SU-DHL-6 (cell line): ENCODE measurements at regions not wholly inside any gene's neighbourhood (a gene's known extent, or its start where the extent isn't known, plus 50 kb on each side); places are given as distances from the start of the nearest gene placed in this dataset.
"Not testable (repeated sequence)": the region's sequence is repeated elsewhere in the genome, so short reads cannot be mapped to it uniquely, and the experiment has no call there.

Experiments
- H2AFZ ChIP-seq: fragments of 200-600 bp; sonication (generic); 2 replicates; pipeline ENCODE4 v1.6.1; 2014; ENCODE audit warnings: low read depth, mild to moderate bottlenecking, moderate library complexity, mixed read lengths, antibody characterized with exemption, low read length; ENCODE audit not compliant: severe bottlenecking
- H3F3A ChIP-seq: fragments of 200-600 bp; shearing (Covaris generic); 2 replicates; pipeline ENCODE4 v1.6.0; 2016; ENCODE audit warnings: antibody characterized with exemption, mild to moderate bottlenecking; ENCODE audit not compliant: insufficient read depth
- H3K27ac ChIP-seq: fragments of 200-600 bp; sonication (generic); 2 replicates; pipeline ENCODE4 v1.5.1; 2016; ENCODE audit warnings: low read depth, mild to moderate bottlenecking, low read length, moderate library complexity, mixed read lengths
- H3K27me3 ChIP-seq: fragments of 200-600 bp; sonication (generic), shearing (Covaris generic); 2 replicates; pipeline ENCODE4 v1.6.0; 2014; ENCODE audit warnings: mild to moderate bottlenecking, low read length
- H3K36me3 ChIP-seq: fragments of 200-600 bp; sonication (generic); 2 replicates; pipeline ENCODE4 v1.6.1; 2014; ENCODE audit warnings: mild to moderate bottlenecking, low read length, mixed read lengths
- H3K4me2 ChIP-seq: fragments of 300-600, 200-600 bp; shearing (Covaris generic), sonication (generic); 2 replicates; pipeline ENCODE4 v1.6.0; 2014; ENCODE audit warnings: low read length, low read depth, mild to moderate bottlenecking; ENCODE audit not compliant: poor library complexity, severe bottlenecking
- H3K4me3 ChIP-seq: fragments of 200-600 bp; sonication (generic); 2 replicates; pipeline ENCODE4 v1.5.1; 2014; ENCODE audit warnings: antibody characterized with exemption, low read length, mild to moderate bottlenecking, mixed read lengths; ENCODE audit not compliant: insufficient read depth, poor library complexity, severe bottlenecking
- H3K79me2 ChIP-seq: fragments of 200-600 bp; sonication (generic); 2 replicates; pipeline ENCODE4 v1.6.1; 2014; ENCODE audit warnings: mild to moderate bottlenecking, low read length, moderate library complexity; ENCODE audit not compliant: insufficient read depth
- H3K9ac ChIP-seq: fragments of 200-600 bp; sonication (generic); 2 replicates; pipeline ENCODE4 v1.7.0; 2014; ENCODE audit warnings: mild to moderate bottlenecking, low read length
- H3K9me2 ChIP-seq: fragments of 200-600 bp; sonication (generic); replicated peaks from 2 replicates; pipeline ENCODE4 v1.6.1; 2014; ENCODE audit warnings: low read length; ENCODE audit not compliant: insufficient read depth
- H3K9me3 ChIP-seq: fragments of 200-600 bp; sonication (generic); 2 replicates; pipeline ENCODE4 v1.6.1; 2014; ENCODE audit warnings: low read length, mixed read lengths; ENCODE audit not compliant: insufficient read depth
- H4K20me1 ChIP-seq: fragments of 200-600 bp; sonication (generic); 2 replicates; pipeline ENCODE4 v1.6.1; 2014; ENCODE audit warnings: low read depth, mild to moderate bottlenecking, antibody characterized with exemption, low read length, moderate library complexity, mixed read lengths
- EZH2phosphoT487 ChIP-seq: fragments of 200-600 bp; sonication (generic), shearing (Covaris generic); conservative IDR thresholded peaks from 2 replicates; pipeline ENCODE4 v1.6.1; 2018; ENCODE audit warnings: mild to moderate bottlenecking, antibody characterized with exemption, low read length, moderate library complexity, mixed read lengths
- TF ChIP-seq, protein P1 (sequence below): fragments of 200-600 bp; sonication (generic); IDR thresholded peaks from one replicate; pipeline ENCODE4 v1.5.1; 2017; ENCODE audit warnings: antibody characterized with exemption, mild to moderate bottlenecking, low read length, moderate library complexity; ENCODE audit not compliant: insufficient read depth, poor library complexity, severe bottlenecking

DNA sequence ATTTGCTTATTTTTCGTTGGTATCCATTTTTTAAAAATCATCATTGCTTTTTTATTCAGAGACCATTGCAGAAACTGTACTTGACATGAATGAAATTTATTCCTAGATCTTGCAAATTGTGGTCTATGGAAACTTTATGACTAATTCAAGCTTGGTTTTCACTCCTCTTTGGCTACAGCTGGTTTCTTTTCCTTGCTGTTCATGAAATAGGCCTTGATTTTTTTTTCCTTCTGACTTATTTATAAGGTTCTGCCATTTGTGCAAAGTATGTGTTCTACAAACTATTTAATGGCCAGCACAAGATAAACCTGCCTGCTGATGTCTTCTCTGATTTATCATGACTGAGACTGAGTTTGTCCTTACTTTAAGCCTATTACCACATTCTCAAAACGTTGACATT, 764.0 kb upstream of the SLITRK5 start:
- no peaks in the 10 kb centered on the region for H3K9me2 ChIP-seq
- H3K4me3 ChIP-seq, result no peak overlapping the region
- H4K20me1 ChIP-seq, result no peaks in the 10 kb centered on the region
- no peak for TF ChIP-seq EZH2phosphoT487
- H3K36me3 ChIP-seq, result no peaks in the 10 kb centered on the region
- no peaks in the 10 kb centered on the region for H3K27me3 ChIP-seq
- H3K4me2 ChIP-seq, result no peak overlapping the region
- no peak overlapping the region for H2AFZ ChIP-seq
- no peaks in the 10 kb centered on the region for H3K9me3 ChIP-seq
- H3K27ac ChIP-seq, result no peak overlapping the region
- no peak overlapping the region for H3K9ac ChIP-seq
- no peaks in the 10 kb centered on the region for H3K79me2 ChIP-seq
- H3F3A ChIP-seq, result no peaks in the 10 kb centered on the region

DNA sequence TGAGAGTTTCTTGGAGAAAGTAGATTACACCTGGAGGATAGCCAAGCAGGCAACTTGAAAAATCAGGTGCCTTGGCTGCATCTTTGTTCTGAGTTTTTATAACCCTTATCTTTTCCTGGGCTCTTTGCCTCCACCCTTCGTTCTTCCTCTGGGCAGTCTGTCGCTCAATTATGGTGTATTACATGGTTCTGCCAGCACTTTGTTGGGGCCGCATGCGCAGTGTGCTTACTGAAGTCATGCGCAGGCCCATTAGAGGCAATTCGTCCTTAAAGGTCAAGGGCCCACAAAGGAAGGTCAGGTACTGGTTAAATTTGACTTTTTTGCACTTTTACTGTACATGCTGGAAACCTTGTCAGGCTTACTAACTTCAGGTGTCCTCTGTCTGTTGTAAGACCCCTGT, 761.9 kb upstream of the SLITRK5 start:
- Histone ChIP-seq H4K20me1 (no peaks in the 10 kb centered on the region), H3K36me3 (no peaks in the 10 kb centered on the region), H3K9me2 (no peaks in the 10 kb centered on the region), H3K4me3 (no peak overlapping the region), H3K9ac (no peak overlapping the region), H3K9me3 (no peaks in the 10 kb centered on the region), H3K27ac (no peak overlapping the region), H3K4me2 (no peak overlapping the region), H3F3A (no peaks in the 10 kb centered on the region), H2AFZ (no peak overlapping the region), H3K79me2 (no peaks in the 10 kb centered on the region), H3K27me3 (no peaks in the 10 kb centered on the region)
- TF ChIP-seq EZH2phosphoT487, result no peak
- TF ChIP-seq, protein P1, sequence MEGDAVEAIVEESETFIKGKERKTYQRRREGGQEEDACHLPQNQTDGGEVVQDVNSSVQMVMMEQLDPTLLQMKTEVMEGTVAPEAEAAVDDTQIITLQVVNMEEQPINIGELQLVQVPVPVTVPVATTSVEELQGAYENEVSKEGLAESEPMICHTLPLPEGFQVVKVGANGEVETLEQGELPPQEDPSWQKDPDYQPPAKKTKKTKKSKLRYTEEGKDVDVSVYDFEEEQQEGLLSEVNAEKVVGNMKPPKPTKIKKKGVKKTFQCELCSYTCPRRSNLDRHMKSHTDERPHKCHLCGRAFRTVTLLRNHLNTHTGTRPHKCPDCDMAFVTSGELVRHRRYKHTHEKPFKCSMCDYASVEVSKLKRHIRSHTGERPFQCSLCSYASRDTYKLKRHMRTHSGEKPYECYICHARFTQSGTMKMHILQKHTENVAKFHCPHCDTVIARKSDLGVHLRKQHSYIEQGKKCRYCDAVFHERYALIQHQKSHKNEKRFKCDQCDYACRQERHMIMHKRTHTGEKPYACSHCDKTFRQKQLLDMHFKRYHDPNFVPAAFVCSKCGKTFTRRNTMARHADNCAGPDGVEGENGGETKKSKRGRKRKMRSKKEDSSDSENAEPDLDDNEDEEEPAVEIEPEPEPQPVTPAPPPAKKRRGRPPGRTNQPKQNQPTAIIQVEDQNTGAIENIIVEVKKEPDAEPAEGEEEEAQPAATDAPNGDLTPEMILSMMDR, result no peak

GRCh38 chr13:86914757-86915156, 756.4 kb upstream of the SLITRK5 start:
- no peak overlapping the region for H2AFZ ChIP-seq
- no peak overlapping the region for H3K4me3 ChIP-seq
- no peaks in the 10 kb centered on the region for H3K79me2 ChIP-seq
- H3K9ac ChIP-seq, result no peak overlapping the region
- no peaks in the 10 kb centered on the region for H4K20me1 ChIP-seq
- TF ChIP-seq, protein P1, result no peak
- TF ChIP-seq EZH2phosphoT487, result no peak
- H3K9me3 ChIP-seq, result no peaks in the 10 kb centered on the region
- H3K36me3 ChIP-seq, result no peaks in the 10 kb centered on the region
- H3K27ac ChIP-seq, result no peak overlapping the region
- H3F3A ChIP-seq, result no peaks in the 10 kb centered on the region
- H3K4me2 ChIP-seq, result no peak overlapping the region
- no peaks in the 10 kb centered on the region for H3K9me2 ChIP-seq
- no peaks in the 10 kb centered on the region for H3K27me3 ChIP-seq

DNA sequence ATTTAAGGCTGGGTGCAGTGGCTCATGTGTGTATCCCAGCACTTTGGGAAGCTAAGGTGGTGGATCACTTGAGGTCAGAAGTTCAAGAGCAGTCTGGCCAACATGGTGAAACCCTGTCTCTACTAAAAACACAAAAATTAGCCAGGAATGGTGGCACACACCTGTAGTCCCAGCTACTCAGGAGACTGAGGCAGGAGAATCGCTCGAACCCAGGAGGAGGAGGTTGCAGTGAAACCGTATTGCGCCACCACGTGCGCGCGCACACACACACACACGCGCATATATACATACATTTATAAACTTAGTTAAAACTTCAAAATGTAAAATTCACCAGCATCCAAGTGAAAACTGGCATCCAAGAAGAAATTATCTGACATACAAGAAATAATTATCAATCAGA, 753.7 kb upstream of the SLITRK5 start:
- not testable (repeated sequence) for H3K4me3 ChIP-seq, H4K20me1 ChIP-seq, H3K9me3 ChIP-seq, H3K4me2 ChIP-seq, H3K27me3 ChIP-seq, H3K79me2 ChIP-seq, H3K9ac ChIP-seq, H3K36me3 ChIP-seq, H3K9me2 ChIP-seq, H2AFZ ChIP-seq, H3K27ac ChIP-seq, H3F3A ChIP-seq
